K562 (cell line): ENCODE measurements at regions not wholly inside any gene's neighbourhood (a gene's known extent, or its start where the extent isn't known, plus 50 kb on each side); places are given as distances from the start of the nearest gene placed in this dataset.

Experiments
- ATAC-seq: fragments of 200-7000 bp; cut with Tn5 transposase; 3 replicates; pipeline ENCODE4 v1.9.1; 2020; ENCODE audit warnings: moderate library complexity
- BruUV-seq: library from RNA; stranded (reverse); fragments of 400-500 nt; replicated peaks from 2 replicates; lab custom pipeline; 2021; lab: Mats Ljungman, UMichigan
- CTCF ChIA-PET: fragments of 300-600 bp; formaldehyde crosslinking; extraction: SDS; loops from one replicate; lab custom pipeline; 2021; ENCODE audit warnings: low intra/inter-chr PET ratio; lab: Yijun Ruan, JAX
- POLR2A ChIA-PET: fragments of 300-600, 350-650 bp; sonication (Branson Sonifier 250); formaldehyde crosslinking; extraction: SDS; loops from one replicate; lab custom pipeline; 2021; ENCODE audit warnings: antibody characterized with exemption, inconsistent platforms; lab: Yijun Ruan, JAX
- DNase-seq, 4 experiments: peaks; one replicate each; pipeline versions ENCODE4 v3.0.0 to v3.0.0-alpha.2; 2011 to 2018; ENCODE audit warnings: low spot score in 3 of 4, mixed read lengths in 3 of 4; ENCODE audit errors: extremely low read depth in 1 of 4
- FAIRE-seq: peaks from 2 replicates; lab custom pipeline; 2011; peaks lifted over from hg19 to GRCh38; lab: Jason Lieb, UNC
- H2AFZ ChIP-seq: 2 replicates; pipeline ENCODE4 v1.6.0; 2011; ENCODE audit warnings: low read depth, low read length, control low read depth, inconsistent platforms
- H3K27ac ChIP-seq: fragments of 200-600 bp; 3 replicates; pipeline ENCODE4 v1.8.0; 2011; ENCODE audit warnings: low read depth, mild to moderate bottlenecking, control low read depth, inconsistent platforms, low read length, moderate library complexity, mixed read lengths; ENCODE audit errors: extremely low read depth
- H3K27me3 ChIP-seq, 2 experiments: fragments of 300-600 bp in 1 of 2; 2 replicates in 1 of 2; 3 replicates in 1 of 2; pipeline versions ENCODE4 v1.6.0 to v1.8.0; 2011; ENCODE audit warnings: inconsistent platforms in 2 of 2, low read length in 2 of 2, mild to moderate bottlenecking in 1 of 2, mixed read lengths in 1 of 2, moderate library complexity in 1 of 2; ENCODE audit not compliant: control insufficient read depth in 2 of 2, insufficient read depth in 2 of 2
- H3K36me3 ChIP-seq: fragments of 300-600 bp; 3 replicates; pipeline ENCODE4 v1.8.0; 2011; ENCODE audit warnings: mild to moderate bottlenecking, low read length, inconsistent platforms; ENCODE audit not compliant: control insufficient read depth, insufficient read depth
- H3K4me1 ChIP-seq, 2 experiments: fragments of 200-600 bp in 1 of 2; replicated peaks in 1 of 2; 2 replicates in 1 of 2; 3 replicates in 1 of 2; pipeline versions ENCODE4 v1.5.1 to v1.8.0; 2011; ENCODE audit warnings: inconsistent platforms in 2 of 2, low read length in 2 of 2, mild to moderate bottlenecking in 1 of 2, mixed read lengths in 1 of 2, moderate library complexity in 1 of 2; ENCODE audit not compliant: control insufficient read depth in 2 of 2, insufficient read depth in 2 of 2
- H3K4me2 ChIP-seq: 2 replicates; pipeline ENCODE4 v1.6.1; 2011; ENCODE audit warnings: low read length, control low read depth, inconsistent platforms, mixed read lengths; ENCODE audit not compliant: insufficient read depth
- H3K4me3 ChIP-seq: fragments of 200-600 bp; sonication (generic), shearing (Covaris generic); 2 replicates; pipeline ENCODE4 v1.5.1; 2016; ENCODE audit warnings: control low read depth, inconsistent platforms
- H3K79me2 ChIP-seq: fragments of 200-600 bp; 3 replicates; pipeline ENCODE4 v1.8.0; 2011; ENCODE audit warnings: low read length, inconsistent platforms; ENCODE audit not compliant: control insufficient read depth, insufficient read depth
- H3K9ac ChIP-seq, 2 experiments: 2 replicates each; pipeline versions ENCODE4 v1.6.0 to v1.6.1; 2011; ENCODE audit warnings: low read depth in 2 of 2, low read length in 2 of 2, control low read depth in 1 of 2, inconsistent platforms in 1 of 2, mild to moderate bottlenecking in 1 of 2, mixed read lengths in 1 of 2; ENCODE audit not compliant: insufficient read depth in 1 of 2
- H3K9me1 ChIP-seq: one replicate; pipeline ENCODE4 v1.6.0; 2011; ENCODE audit warnings: inconsistent platforms, mild to moderate bottlenecking, low read length, moderate library complexity; ENCODE audit not compliant: control insufficient read depth, insufficient read depth
- H3K9me3 ChIP-seq: replicated peaks from 2 replicates; pipeline ENCODE4 v1.5.1; 2011; ENCODE audit warnings: low read depth, low read length, inconsistent platforms; ENCODE audit not compliant: control insufficient read depth, insufficient read depth
- H4K20me1 ChIP-seq: replicated peaks from 2 replicates; pipeline ENCODE4 v1.6.1; 2011; ENCODE audit warnings: low read length, inconsistent platforms, mixed read lengths; ENCODE audit not compliant: control insufficient read depth, insufficient read depth
- BCL6 ChIP-seq: fragments of 250-450 bp; sonication (Bioruptor Pico); IDR thresholded peaks from 2 replicates; pipeline ENCODE4 v1.4.0; 2020
- COPS2 ChIP-seq: fragments of 450-650 bp; conservative IDR thresholded peaks from 2 replicates; pipeline ENCODE4 v1.6.1; 2016; ENCODE audit warnings: mild to moderate bottlenecking, moderate library complexity
- ELF2 ChIP-seq: fragments of 250-450 bp; sonication (Bioruptor Pico); IDR thresholded peaks from 2 replicates; pipeline ENCODE4 v1.5.0; 2021; ENCODE audit warnings: mild to moderate bottlenecking
- FOXO4 ChIP-seq: fragments of 450-650 bp; formaldehyde crosslinking; IDR thresholded peaks from 2 replicates; pipeline ENCODE4 v1.4.0; 2020; ENCODE audit warnings: mild to moderate bottlenecking, moderate library complexity
- HEY1 ChIP-seq: fragments of 250-450 bp; sonication (Bioruptor Pico); IDR thresholded peaks from 2 replicates; pipeline ENCODE4 v1.5.0; 2020; ENCODE audit warnings: mild to moderate bottlenecking, moderate library complexity, borderline replicate concordance
- HNRNPLL ChIP-seq: fragments of 200-400 bp; formaldehyde crosslinking; IDR thresholded peaks from 2 replicates; pipeline ENCODE4 v1.6.1; 2017; ENCODE audit warnings: low read length, low read depth, mild to moderate bottlenecking; ENCODE audit not compliant: poor library complexity, severe bottlenecking
- HOMEZ ChIP-seq: fragments of 250-450 bp; sonication (Bioruptor Pico); IDR thresholded peaks from 2 replicates; pipeline ENCODE4 v1.4.0; 2020; ENCODE audit warnings: mild to moderate bottlenecking, moderate library complexity
- IFI16 ChIP-seq: fragments of 250-450 bp; sonication (Bioruptor Pico); IDR thresholded peaks from 2 replicates; pipeline ENCODE4 v2.1.2; 2022; ENCODE audit warnings: mild to moderate bottlenecking, inconsistent platforms
- MLX ChIP-seq, 2 experiments: fragments of 450-650 bp in 1 of 2; sonication (generic) in 1 of 2; formaldehyde crosslinking; conservative IDR thresholded peaks; 2 replicates each; pipeline versions ENCODE4 v1.4.0 to v1.8.1; 2020 to 2022; ENCODE audit warnings: mild to moderate bottlenecking in 1 of 2, missing genetic modification reagents in 1 of 2
- PYGO2 ChIP-seq: fragments of 450-650 bp; IDR thresholded peaks from 2 replicates; pipeline ENCODE4 v1.6.1; 2016; ENCODE audit warnings: mild to moderate bottlenecking, missing genetic modification characterization, moderate library complexity, missing compliant biosample characterization
- SIRT6 ChIP-seq: IDR thresholded peaks from one replicate; pipeline ENCODE4 v1.6.1; 2012; ENCODE audit warnings: low read depth, mild to moderate bottlenecking, control low read depth, inconsistent platforms, low read length, moderate library complexity
- TSC22D4 ChIP-seq: fragments of 450-650 bp; IDR thresholded peaks from 2 replicates; pipeline ENCODE4 v1.6.1; 2016; ENCODE audit warnings: missing genetic modification characterization, missing biosample characterization, control low read depth
- USF1 ChIP-seq: sonication (generic); formaldehyde crosslinking; IDR thresholded peaks from 2 replicates; pipeline ENCODE4 v1.9.0; 2022; ENCODE audit warnings: mild to moderate bottlenecking, missing genetic modification reagents
- ZBTB11 ChIP-seq, 3 experiments: fragments of 200-800 bp in 1 of 3; fragments of 250-450 bp in 1 of 3; fragments of 450-650 bp in 1 of 3; sonication (Bioruptor Pico) in 1 of 3; sonication (Bioruptor generic) in 1 of 3; formaldehyde crosslinking in 1 of 3; IDR thresholded peaks; 2 replicates each; pipeline versions ENCODE4 v1.6.1 to v1.8.0; 2016 to 2022; ENCODE audit warnings: mild to moderate bottlenecking in 2 of 3, missing genetic modification characterization in 2 of 3, missing compliant biosample characterization in 1 of 3, moderate library complexity in 1 of 3
- ZNF232 ChIP-seq: sonication (generic); formaldehyde crosslinking; IDR thresholded peaks from 2 replicates; pipeline ENCODE4 v1.8.0; 2022; ENCODE audit warnings: mild to moderate bottlenecking, missing genetic modification reagents
- WGBS: fragments of 100-300 bp; shearing (Covaris generic); methylation state at CpG from one replicate; pipeline ENCODE4 v1.1.6; 2016; ENCODE audit warnings: low coverage, mixed read lengths; ENCODE audit not compliant: insufficient coverage; ENCODE audit errors: missing lambda C conversion rate; 5-methylcytosine and 5-hydroxymethylcytosine counted together
- in situ Hi-C: fragments of 300-500 bp; cut with MboI; formaldehyde crosslinking; loops from 4 replicates; pipeline ENCODE4 v1.15.0; 2018; ENCODE audit warnings: inconsistent platforms, mixed read lengths
- intact Hi-C: fragments of 100-400 bp; cut with micrococcal nuclease; formaldehyde crosslinking; loops from 2 replicates; pipeline ENCODE4 v1.14.2; 2022

- BruUV-seq: no TSS peak
- no peak for DNase-seq
- Histone ChIP-seq H3K27ac (no peak overlapping the region), H3K79me2 (no peaks in the 10 kb centered on the region), H3K9me1 (no peaks in the 10 kb centered on the region), H2AFZ (no peak overlapping the region), H4K20me1 (no peaks in the 10 kb centered on the region), H3K9me3 (no peaks in the 10 kb centered on the region), H3K36me3 (no peaks in the 10 kb centered on the region), H3K27me3 (no peaks in the 10 kb centered on the region), H3K4me2 (no peak overlapping the region), H3K9ac (no peak overlapping the region), H3K4me1 (no peaks in the 10 kb centered on the region), H3K4me3 (no peak overlapping the region)
- ChIA-PET POLR2A (no interaction called here), CTCF (no interaction called here)
- in situ Hi-C loops: no loop called here
- WGBS: 0% methylated on average over 1 of the region's 1 CpG
- intact Hi-C loops: no loop called here
- no peak for FAIRE-seq
- ATAC-seq: no peak
- TF ChIP-seq PYGO2 (tag): no peak
- no peak for TF ChIP-seq HNRNPLL
- no peak for TF ChIP-seq COPS2
- no peak for TF ChIP-seq ZNF232
- TF ChIP-seq TSC22D4 (tag): no peak
- no peak for TF ChIP-seq ZBTB11 (CRISPR knock-in tag; IDR thresholded peaks at IDR 0.05)
- no peak for TF ChIP-seq HEY1 (CRISPR knock-in tag)
- no peak for TF ChIP-seq MLX (CRISPR knock-in tag; conservative IDR thresholded peaks at IDR 0.05)
- no peak for TF ChIP-seq FOXO4 (CRISPR knock-in tag)
- no peak for TF ChIP-seq SIRT6
- no peak for TF ChIP-seq USF1 (CRISPR knock-in tag)
- TF ChIP-seq IFI16 (CRISPR knock-in tag): no peak
- no peak for TF ChIP-seq ELF2
- TF ChIP-seq BCL6: no peak
- no peak for TF ChIP-seq HOMEZ (CRISPR knock-in tag)
Measured at GRCh38 chr14:48876806-48877340, 709.3 kb downstream of the RPS29 start.
